ENCODE measurements at regions not wholly inside any gene's neighbourhood (a gene's known extent, or its start where the extent isn't known, plus 50 kb on each side); places are given as distances from the start of the nearest gene placed in this dataset.
"Not testable (repeated sequence)": the region's sequence is repeated elsewhere in the genome, so short reads cannot be mapped to it uniquely, and the experiment has no call there.

DNA sequence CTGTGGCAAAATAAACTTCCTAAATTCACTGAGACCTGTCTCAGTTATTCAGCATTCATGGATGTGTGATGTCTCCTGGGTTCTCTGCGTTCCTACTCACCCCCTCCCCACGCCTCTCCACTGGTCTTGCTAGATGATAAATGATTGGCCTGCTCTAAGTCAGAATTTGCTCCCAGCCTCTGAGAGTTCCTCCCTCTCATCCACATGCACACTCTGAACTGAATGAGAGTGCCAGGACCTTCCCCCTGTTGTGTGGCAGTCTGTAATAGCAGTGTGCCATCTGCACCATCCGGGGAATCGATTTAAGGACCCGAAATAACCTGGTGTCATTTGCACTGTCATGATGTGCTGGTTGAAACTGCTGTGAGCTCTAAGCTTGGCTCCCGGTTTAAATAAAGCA lies 135.8 kb upstream of the AFDN start:
- no peak for DNase-seq

GRCh38 chr6:167691533-167692312 lies 135.0 kb upstream of the AFDN start:
- DNase-seq: no peak

DNA sequence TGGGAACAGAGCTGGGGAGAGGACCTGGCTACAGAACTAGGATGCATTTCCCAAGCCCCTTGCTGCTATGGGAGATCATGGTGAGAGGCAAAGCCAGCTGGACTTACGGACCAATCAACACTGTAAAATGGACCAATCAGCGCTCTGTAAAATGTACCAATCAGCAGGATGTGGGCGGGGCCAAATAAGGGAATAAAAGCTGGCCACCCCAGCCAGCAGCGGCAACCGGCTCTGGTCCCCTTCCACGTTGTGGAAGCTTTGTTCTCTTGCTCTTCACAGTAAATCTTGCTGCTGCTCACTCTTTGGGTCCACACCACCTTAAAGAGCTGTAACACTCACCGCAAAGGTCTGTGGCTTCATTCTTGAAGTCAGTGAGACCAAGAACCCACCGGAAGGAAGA lies 133.2 kb upstream of the AFDN start:
- DNase-seq: not testable (repeated sequence)

- no peak for DNase-seq
Observed at GRCh38 chr6:167695831-167696230, 130.9 kb upstream of the AFDN start.

GRCh38 chr6:167696296-167696695 lies 130.4 kb upstream of the AFDN start:
- DNase-seq: no peak

DNA sequence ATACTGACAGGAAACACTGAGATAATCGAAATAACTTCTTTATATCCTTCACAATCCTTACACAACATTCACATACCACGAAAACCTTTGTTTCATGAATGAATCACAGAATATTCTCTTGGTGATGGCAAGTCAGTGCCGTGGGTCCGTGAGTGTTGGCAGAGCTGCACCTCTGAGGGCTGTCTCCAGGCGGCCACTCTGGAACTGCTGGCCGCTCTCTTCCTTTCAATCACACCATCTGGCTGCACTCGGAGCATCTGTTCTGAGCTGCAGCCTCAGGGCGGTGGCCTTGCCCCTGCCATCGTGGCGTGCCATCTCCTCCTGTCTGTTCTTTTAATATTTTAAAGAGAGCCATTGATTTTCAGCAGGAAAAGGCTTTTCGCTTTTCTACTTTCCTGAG lies 129.4 kb upstream of the AFDN start:
- no peak for DNase-seq

- DNase-seq: no peak
Observed at GRCh38 chr6:167698540-167698939, 128.2 kb upstream of the AFDN start.

DNA sequence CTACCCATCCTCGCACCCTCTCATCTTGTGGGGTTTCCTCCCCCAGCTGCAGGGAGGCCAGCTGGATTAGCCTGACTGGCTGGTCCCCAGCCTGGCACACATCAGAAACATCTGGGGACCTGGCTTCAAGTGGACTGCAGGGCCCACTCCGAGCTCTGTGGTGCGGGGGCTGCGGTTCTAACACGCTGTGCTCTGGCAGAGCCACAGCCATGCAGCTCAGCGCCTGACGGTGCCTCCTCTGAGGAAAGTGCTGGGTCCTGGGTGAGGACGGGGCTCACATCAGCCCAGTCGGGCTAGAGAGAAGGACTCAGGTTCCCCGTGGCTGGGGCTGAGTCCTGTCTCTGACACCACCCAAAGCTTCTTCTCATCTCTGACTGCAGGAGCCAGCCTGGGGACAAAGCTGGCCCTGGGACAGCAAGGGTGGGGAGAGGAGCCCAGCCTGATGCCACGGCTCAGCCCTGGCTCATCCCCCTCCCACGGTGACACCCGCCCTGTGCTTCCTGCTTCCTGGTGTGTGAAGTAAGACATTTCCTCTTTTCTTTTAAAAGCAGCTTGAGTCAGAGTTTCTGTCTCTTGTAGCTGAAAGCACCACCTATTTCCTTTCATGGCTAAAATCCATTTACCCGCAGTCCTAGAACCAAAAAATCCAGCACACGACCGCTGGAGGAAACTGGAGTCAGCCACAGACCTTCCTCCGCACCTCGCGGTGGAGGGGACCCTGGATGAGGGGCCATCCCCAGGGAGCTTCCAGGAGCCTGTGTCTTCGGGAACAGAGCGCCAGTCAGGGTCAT lies 127.4 kb upstream of the AFDN start:
- no peak for DNase-seq

GRCh38 chr6:167700199-167700598 lies 126.5 kb upstream of the AFDN start:
- DNase-seq: no peak

- no peak for DNase-seq
Observed at GRCh38 chr6:167701010-167701409, 125.7 kb upstream of the AFDN start.

- no peak for DNase-seq
Observed at GRCh38 chr6:167702241-167702827, 124.4 kb upstream of the AFDN start.

DNA sequence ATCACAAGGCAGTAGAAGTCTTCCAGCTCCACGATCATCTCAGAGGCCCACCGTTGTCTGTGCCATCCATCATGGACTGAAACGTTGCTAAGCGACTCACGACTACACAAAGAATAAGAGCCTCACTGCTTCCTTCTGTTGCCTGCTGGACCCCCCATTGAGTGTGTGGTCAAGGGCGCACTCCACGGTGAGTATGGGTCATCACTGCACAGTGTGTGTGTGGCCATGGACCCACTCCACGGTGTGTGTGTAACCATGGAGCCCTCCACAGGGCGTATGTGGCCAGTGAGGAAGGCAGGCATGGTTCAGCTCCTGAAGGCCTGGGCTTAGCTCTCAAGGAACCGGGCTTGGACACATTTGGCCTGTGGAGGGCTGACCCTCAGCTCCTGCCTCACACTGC lies 123.4 kb upstream of the AFDN start:
- DNase-seq: no peak

GRCh38 chr6:167703781-167704180 lies 122.9 kb upstream of the AFDN start:
- DNase-seq: no peak

GRCh38 chr6:167704396-167704901 lies 122.3 kb upstream of the AFDN start:
- no peak for DNase-seq

GRCh38 chr6:167705211-167705750 lies 121.4 kb upstream of the AFDN start:
- no peak for DNase-seq

GRCh38 chr6:167706313-167707109 lies 120.2 kb upstream of the AFDN start:
- no peak for DNase-seq

GRCh38 chr6:167707686-167708500 lies 118.8 kb upstream of the AFDN start:
- no peak for DNase-seq

- DNase-seq: no peak
Observed at GRCh38 chr6:167708501-167709094, 118.1 kb upstream of the AFDN start.

DNA sequence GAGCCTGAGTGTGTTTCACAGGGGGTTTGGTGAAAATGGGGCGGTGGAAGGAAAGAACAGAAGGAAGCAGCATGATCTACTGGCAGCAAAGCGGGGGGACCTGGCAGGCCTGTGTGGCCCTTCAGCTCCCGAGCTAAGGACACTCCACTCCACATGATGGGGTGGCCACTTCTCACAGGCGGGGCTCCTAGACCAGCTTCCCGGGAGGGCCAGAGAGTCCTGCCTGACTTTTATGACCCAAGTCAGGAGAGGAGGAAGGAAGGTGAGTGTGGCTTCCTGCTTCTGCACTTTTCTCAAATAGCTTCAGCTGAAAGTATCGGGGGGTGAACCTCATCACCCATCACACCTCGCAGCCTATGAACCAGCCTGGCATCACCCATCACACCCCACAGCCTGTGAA lies 117.5 kb upstream of the AFDN start:
- no peak for DNase-seq

GRCh38 chr6:167709776-167710336 lies 116.9 kb upstream of the AFDN start:
- DNase-seq: not testable (repeated sequence)

GRCh38 chr6:167710363-167710920 lies 116.3 kb upstream of the AFDN start:
- no peak for DNase-seq
